Kidney (tissue), 13 donors: ENCODE measurements at regions not wholly inside any gene's neighbourhood (a gene's known extent, or its start where the extent isn't known, plus 50 kb on each side); places are given as distances from the start of the nearest gene placed in this dataset.

Experiments used
- DNase-seq, 5 donors: peaks; one replicate each; pipeline ENCODE4 v3.0.0-alpha.2; 2013 to 2020
- FAIRE-seq: peaks from 2 replicates; lab custom pipeline; 2012; peaks lifted over from hg19 to GRCh38; lab: Jason Lieb, UNC
- H3K27ac ChIP-seq, 2 donors: one replicate each; pipeline ENCODE4 v1.7.0; 2013; ENCODE audit warnings: low read depth in 2 of 2, low read length in 2 of 2, inconsistent platforms in 1 of 2
- H3K27me3 ChIP-seq: one replicate; pipeline ENCODE4 v1.7.1; 2013; ENCODE audit warnings: low read length, inconsistent platforms; ENCODE audit not compliant: control insufficient read depth, insufficient read depth
- H3K36me3 ChIP-seq, 3 donors: one replicate each; pipeline versions ENCODE4 v1.7.0 to v1.7.1; 2013; ENCODE audit warnings: low read length in 3 of 3, control low read depth in 1 of 3, inconsistent platforms in 1 of 3; ENCODE audit not compliant: insufficient read depth in 3 of 3, control insufficient read depth in 2 of 3
- H3K4me1 ChIP-seq, 3 donors: one replicate each; pipeline versions ENCODE4 v1.7.0 to v1.7.1; 2013; ENCODE audit warnings: low read length in 3 of 3, inconsistent platforms in 1 of 3, low read depth in 1 of 3; ENCODE audit not compliant: control insufficient read depth in 2 of 3, insufficient read depth in 2 of 3
- H3K4me3 ChIP-seq, 3 donors: one replicate each; pipeline versions ENCODE4 v1.7.0 to v1.8.1; 2013; ENCODE audit warnings: low read length in 3 of 3, control low read depth in 1 of 3, inconsistent platforms in 1 of 3
- H3K9ac ChIP-seq, 3 donors: one replicate each; pipeline versions ENCODE4 v1.7.0 to v1.7.1; 2013; ENCODE audit warnings: low read length in 3 of 3, control low read depth in 1 of 3, inconsistent platforms in 1 of 3
- H3K9me3 ChIP-seq, 3 donors: one replicate each; pipeline versions ENCODE4 v1.7.0 to v1.7.1; 2013; ENCODE audit warnings: low read length in 3 of 3, control low read depth in 1 of 3, inconsistent platforms in 1 of 3; ENCODE audit not compliant: control insufficient read depth in 2 of 3, insufficient read depth in 1 of 3
- CTCF ChIP-seq: IDR thresholded peaks from 3 replicates; pipeline ENCODE4 v1.5.1; 2012; ENCODE audit warnings: mild to moderate bottlenecking, moderate library complexity, borderline replicate concordance; ENCODE audit not compliant: insufficient read depth; ENCODE audit errors: extremely low read depth
- intact Hi-C: fragments of 100-400 bp; cut with DNase I; formaldehyde crosslinking; loops from one replicate; pipeline ENCODE4 v1.11.1; 2022
- donor health status: control.
- donor health status: control.
- donor health status: control.
- donor health status: control.
- donor health status: control.
- donor health status: DM: yes; HTN: yes; CAD: no.
- donor health status: Normal renal cell carcinoma (clear cell type).

GRCh38 chr5:130801963-130802362 is 363.1 kb downstream of the HINT1 start:
- H3K27ac ChIP-seq = no peak overlapping the region
- TF ChIP-seq CTCF = no peak
- H3K36me3 ChIP-seq = no peaks in the 10 kb centered on the region
- no peak overlapping the region for H3K4me3 ChIP-seq
- DNase-seq = no peak
- H3K4me1 ChIP-seq = no peaks in the 10 kb centered on the region
- peaks cover 0 to 4% (median 0%) of the 10 kb centered on the region in 3 donors for H3K9me3 ChIP-seq
- no peaks in the 10 kb centered on the region for H3K27me3 ChIP-seq
- FAIRE-seq = no peak
- intact Hi-C loops = no loop called here
- no peak overlapping the region for H3K9ac ChIP-seq

- no peak for FAIRE-seq
- intact Hi-C loops = no loop called here
These were observed 366.0 kb downstream of the HINT1 start for GRCh38 chr5:130799015-130799414.

GRCh38 chr5:130797303-130797702 is 367.8 kb downstream of the HINT1 start:
- Histone ChIP-seq H3K9me3 (peaks cover 0 to 4% (median 0%) of the 10 kb centered on the region in 3 donors), H3K4me3 (no peak overlapping the region), H3K27ac (no peak overlapping the region), H3K4me1 (no peaks in the 10 kb centered on the region), H3K9ac (no peak overlapping the region), H3K27me3 (no peaks in the 10 kb centered on the region), H3K36me3 (no peaks in the 10 kb centered on the region)
- DNase-seq = no peak
- no peak for TF ChIP-seq CTCF
- intact Hi-C loops = no loop called here
- FAIRE-seq = no peak

More at GRCh38 chr5:130799015-130799414, 366.0 kb downstream of the HINT1 start:
- Histone ChIP-seq H3K27me3 (no peaks in the 10 kb centered on the region), H3K9ac (no peak overlapping the region), H3K4me3 (no peak overlapping the region), H3K27ac (no peak overlapping the region), H3K36me3 (no peaks in the 10 kb centered on the region), H3K4me1 (no peaks in the 10 kb centered on the region), H3K9me3 (peaks cover 0 to 4% (median 0%) of the 10 kb centered on the region in 3 donors)
- no peak for DNase-seq
- no peak for TF ChIP-seq CTCF

- TF ChIP-seq CTCF = no peak
- Histone ChIP-seq H3K27ac (no peak overlapping the region), H3K9ac (no peak overlapping the region), H3K4me1 (no peaks in the 10 kb centered on the region), H3K4me3 (no peak overlapping the region), H3K9me3 (peaks cover 0 to 4% (median 0%) of the 10 kb centered on the region in 3 donors), H3K36me3 (no peaks in the 10 kb centered on the region), H3K27me3 (no peaks in the 10 kb centered on the region)
- FAIRE-seq = no peak
- intact Hi-C loops = no loop called here
- no peak for DNase-seq
These were observed 368.2 kb downstream of the HINT1 start for GRCh38 chr5:130796902-130797301.
